DND-41 (cell line): ENCODE measurements at regions not wholly inside any gene's neighbourhood (a gene's known extent, or its start where the extent isn't known, plus 50 kb on each side); places are given as distances from the start of the nearest gene placed in this dataset.

Source experiments
- CTCF ChIP-seq: IDR thresholded peaks from 2 replicates; pipeline ENCODE4 v1.5.1; 2012; ENCODE audit warnings: borderline replicate concordance, low read length, moderate library complexity, mild to moderate bottlenecking; ENCODE audit not compliant: poor library complexity, severe bottlenecking; ENCODE audit errors: extremely low read depth
- EZH2 ChIP-seq: IDR thresholded peaks from 3 replicates; pipeline ENCODE4 v1.6.1; 2012; ENCODE audit warnings: borderline replicate concordance, low read depth, mild to moderate bottlenecking, moderate library complexity, low read length, inconsistent platforms; ENCODE audit not compliant: severe bottlenecking

GRCh38 chr1:29575277-29575676, 339.0 kb downstream of the PTPRU start:
- no peak for TF ChIP-seq CTCF
- no peak for TF ChIP-seq EZH2
